Activated CD8-positive, alpha-beta memory T cell treated with anti-CD3 and anti-CD28 coated beads, Interleukin-2, amount 50 U/mL, for 48 hours (primary cell): ENCODE measurements at regions not wholly inside any gene's neighbourhood (a gene's known extent, or its start where the extent isn't known, plus 50 kb on each side); places are given as distances from the start of the nearest gene placed in this dataset.
A peak's percentile ranks its signal among the peaks of the same experiment; 100 is the strongest.
"Not testable (repeated sequence)": the region's sequence is repeated elsewhere in the genome, so short reads cannot be mapped to it uniquely, and the experiment has no call there.

ENCODE experiments used
- DNase-seq: peaks from one replicate; pipeline ENCODE4 v3.0.0-alpha.2; 2020

DNA sequence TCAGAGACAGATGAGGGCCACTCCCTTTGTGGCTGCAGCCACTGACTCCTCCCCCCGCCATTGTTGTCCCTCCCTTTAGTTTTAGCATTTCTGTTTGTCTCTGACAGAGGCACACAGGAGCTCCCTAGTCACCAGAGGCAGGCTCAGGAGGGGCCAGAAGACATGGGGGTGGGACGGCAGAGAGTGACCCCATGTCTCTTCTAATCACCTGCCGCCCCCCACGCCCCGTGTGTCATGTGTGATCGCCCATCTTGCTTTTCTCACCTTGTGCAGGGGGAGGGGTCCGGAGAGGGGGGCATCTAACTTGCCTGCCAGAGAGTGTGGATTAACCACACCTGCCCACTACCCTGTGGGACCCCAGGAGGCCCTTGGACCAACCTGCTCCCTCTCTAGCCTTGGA is 246.7 kb upstream of the TP53TG3C start:
- DNase-seq: not testable (repeated sequence)

DNA sequence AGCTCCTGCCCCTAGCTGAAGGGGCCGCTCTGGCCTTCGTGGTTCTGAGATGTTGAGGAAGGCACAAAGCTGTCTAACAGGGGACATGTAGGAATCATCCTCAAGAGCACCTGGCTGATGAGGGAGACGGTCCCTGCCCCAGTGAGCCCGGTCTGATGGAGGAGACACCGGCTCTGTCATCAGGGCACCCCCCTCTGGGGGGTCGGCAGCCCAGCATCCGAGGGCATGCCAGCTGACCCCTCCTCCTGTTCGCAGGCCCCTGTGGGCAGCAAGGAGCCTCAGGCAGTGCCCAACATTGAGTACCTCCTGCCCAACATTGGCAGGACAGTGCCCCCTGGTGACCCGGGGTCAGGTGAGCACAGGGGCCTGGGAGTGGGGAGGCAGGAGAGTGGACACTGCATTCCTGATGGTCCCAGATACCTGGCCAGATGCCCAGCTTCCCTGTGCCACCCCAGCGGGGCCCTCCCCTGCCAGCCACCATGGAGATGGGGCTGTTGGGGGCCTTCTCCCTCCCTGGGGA is 247.9 kb upstream of the TP53TG3C start:
- DNase-seq: not testable (repeated sequence)

DNA sequence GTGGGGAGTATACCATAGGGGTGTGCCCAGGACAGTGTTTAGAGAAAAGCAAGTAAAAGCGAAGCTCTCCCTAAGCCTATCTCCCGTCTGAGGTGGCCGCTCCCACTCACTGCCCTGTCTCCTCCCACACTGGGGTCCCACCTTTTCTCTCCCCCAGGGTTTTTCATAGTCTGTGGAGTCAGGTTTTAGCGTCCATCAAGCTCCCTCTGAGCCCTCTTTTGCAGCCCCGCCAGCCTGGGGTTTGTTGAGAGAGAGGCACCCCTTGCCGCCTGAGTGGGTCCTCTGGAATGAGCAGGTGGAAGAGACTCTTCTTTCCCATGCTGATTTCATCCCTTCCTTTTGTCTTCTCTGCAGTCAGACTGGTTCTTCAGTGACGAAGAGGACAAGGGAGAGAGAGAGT is 248.7 kb upstream of the TP53TG3C start:
- not testable (repeated sequence) for DNase-seq

DNA sequence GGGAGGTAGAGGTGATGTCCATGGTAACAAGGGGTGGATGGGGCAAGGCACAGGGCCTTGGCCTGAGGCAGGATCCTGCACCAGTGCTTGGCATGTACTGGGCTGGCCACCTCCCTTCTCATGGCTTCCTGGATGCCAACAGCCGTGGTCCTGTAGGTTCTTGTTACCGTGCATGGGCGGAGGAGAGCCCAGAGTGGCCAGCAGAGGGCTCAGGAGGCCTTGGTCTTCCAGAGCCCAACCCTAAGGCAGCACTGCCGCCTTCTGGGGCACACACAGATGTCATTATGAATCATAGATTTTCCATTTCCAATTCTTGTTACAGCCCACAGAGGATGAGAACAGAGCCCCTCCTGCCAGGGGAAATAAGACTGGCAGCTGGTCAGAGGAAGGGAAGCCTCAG is 254.2 kb upstream of the TP53TG3C start:
- not testable (repeated sequence) for DNase-seq

DNA sequence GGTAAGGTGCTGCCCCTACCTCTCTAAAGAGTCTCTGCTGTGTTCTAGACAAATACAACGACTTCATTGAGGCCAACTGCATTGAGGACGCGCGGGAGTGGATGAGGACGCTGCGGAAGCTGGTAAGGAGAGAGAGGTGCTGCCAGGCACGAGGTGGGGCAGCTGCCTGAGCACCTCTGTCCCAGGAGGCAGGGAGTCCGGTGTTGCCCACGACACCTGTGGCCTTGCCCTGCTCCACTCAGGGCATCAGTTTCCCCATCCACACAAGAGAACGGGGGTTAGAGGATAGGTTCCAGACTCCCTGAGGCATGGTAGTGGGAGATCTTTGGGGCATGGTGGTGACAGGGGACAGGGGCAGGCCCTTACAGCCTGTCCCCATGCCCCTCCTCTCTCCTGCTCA is 256.1 kb upstream of the TP53TG3C start:
- DNase-seq: not testable (repeated sequence)

DNA sequence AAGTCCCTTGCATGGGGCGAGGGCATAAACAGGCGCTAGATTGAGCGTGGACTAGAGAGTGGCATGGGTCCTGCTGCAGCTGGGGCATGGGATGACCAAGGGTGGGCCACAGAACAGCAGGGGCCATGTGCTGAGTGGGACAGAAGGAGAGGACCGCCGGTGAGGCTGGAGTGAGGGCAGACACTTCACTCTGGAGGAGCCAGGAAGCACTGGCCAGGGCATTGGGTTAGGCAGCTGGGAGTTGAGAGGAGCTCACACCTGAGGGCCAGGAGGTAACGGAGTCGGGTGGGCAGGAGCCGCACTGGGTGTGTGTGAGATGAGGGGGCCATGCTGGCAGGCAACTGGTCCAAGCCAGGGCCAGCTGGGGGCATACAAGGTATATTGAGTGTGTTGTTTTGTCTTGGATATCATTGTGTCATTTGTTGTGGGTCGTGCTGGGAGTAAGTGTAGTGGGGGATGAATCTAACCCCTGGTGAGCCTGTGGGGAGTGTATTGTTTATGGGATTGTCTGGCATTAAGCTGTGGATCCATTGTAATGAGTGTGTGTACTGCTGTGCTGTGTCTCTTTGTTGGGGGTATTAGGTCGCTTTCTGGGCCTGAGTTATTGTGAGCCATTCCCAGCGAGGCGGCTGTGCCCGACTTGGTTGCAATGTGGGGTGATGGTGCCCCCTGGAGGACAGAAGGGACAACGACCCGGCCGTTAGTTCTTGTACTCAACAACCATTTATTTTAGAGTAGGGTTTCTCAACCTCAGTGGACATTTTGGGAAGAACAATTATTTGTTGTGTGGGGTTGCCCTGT is 256.5 kb upstream of the TP53TG3 start:
- not testable (repeated sequence) for DNase-seq

DNA sequence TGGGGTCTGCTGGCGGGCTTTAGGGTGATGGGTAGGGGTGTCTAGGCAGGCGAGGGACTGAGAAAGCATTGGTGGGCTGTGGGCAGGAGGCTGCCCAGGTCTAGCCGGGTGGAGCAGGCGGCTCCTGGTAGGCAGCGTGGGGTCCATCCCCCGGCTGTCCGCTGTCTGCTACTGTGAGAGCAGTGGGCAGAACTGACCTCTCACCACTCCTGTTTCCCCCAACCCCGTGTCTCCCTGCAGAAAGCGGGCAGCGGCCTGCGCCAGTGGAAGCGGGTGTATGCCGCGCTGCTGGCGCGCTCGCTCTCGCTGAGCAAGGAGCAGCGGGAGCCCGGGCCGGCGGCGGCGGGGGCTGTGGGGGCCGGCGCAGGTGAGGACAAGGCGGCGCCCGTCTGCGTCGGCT is 249.2 kb upstream of the TP53TG3 start:
- DNase-seq: not testable (repeated sequence)

DNA sequence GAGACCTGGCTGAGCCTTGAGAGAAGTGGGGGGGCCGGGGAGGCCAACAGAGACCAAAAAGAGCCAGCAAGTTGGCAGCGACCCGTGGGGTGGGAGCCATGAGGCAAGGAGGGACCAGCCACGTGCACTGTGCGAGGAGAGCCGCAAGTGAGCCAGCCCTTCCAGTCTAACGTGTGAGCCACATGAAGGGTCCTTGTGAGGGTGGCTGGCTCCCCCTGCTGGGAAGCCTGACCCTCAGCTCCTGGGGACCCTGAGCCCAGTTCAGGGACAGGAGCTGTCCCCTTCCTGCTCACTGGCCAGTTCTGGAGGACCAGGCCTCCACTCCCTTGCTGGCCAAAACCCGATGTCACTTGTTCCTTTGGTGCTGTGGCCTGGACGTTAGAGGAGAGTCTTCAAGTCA is 246.6 kb upstream of the TP53TG3 start:
- DNase-seq: not testable (repeated sequence)

DNA sequence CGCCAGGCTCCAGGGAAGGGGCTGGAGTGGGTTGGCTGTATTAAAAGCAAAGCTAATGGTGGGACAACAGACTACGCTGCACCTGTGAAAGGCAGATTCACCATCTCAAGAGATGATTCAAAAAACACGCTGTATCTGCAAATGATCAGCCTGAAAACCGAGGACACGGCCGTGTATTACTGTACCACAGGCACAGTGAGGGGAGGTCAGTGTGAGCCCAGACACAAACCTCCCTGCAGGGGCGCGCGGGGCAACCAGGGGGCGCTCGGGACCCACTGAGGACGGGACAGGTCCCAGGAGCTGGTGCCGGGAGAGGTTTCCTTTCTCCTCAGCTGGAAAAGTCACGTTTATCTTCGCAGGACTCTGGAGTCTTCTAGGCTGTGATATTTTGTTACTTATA is 239.4 kb upstream of the TP53TG3 start:
- not testable (repeated sequence) for DNase-seq

DNA sequence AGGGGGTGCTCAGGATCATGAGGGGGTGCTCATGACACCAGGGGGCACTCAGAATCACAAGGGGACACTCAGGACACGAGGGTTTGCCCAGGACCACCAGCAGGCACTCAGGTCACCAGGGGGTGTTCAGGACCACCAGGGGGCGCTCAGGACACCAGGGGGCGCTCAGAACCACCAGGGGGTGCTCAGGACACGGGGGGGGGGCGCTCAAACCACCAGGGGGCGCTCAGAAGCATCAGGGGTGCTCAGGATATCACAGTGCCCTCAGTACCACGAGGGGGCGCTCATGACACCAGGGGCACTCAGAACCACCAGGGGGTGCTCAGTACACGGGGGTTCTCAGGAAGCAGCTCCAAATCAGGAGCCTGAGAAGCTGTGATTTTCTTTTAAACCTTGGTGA is 221.8 kb upstream of the TP53TG3 start:
- DNase-seq: peak; percentile 88

DNA sequence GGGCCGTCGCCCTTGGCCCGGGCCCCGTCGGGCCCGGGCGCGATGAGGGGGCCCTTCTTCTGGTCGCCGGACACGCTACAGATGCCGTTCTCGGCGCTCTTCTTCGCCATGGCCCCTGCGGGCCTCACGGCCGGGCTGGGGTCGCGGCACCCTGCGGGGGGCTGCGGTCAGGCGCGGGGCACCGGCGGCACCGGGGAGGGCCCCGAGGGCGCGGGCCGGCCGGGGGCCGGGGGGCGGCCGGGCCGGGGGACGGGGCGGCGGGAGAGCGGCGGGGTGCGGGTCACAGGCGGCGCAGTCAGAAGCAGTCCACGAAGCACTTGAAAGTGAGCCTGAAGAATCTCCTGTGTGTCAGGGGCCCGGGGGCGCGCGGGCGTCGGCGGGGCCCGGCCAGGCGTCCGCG is 209.4 kb upstream of the TP53TG3 start:
- not testable (repeated sequence) for DNase-seq

DNA sequence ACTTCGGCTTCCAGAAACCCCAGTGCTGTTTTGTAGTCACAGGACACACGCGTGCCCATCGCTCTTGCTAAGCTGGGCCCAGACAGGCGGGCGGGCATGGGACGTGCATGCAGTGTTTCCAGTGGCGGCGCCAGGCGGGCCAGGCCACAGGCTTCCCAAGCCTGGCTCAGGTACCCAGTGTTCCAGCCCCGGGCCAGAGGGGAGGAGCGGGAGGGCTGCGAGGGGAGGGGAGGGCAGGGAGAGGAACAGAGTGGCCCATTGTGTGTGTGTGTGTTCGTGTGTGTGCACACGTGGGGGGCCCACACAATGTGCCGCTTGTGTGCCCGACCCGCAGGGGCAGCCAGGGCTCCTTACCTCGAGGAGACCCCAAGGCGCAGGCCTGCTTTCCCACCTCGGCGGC is 208.6 kb upstream of the TP53TG3 start:
- DNase-seq: not testable (repeated sequence)

DNA sequence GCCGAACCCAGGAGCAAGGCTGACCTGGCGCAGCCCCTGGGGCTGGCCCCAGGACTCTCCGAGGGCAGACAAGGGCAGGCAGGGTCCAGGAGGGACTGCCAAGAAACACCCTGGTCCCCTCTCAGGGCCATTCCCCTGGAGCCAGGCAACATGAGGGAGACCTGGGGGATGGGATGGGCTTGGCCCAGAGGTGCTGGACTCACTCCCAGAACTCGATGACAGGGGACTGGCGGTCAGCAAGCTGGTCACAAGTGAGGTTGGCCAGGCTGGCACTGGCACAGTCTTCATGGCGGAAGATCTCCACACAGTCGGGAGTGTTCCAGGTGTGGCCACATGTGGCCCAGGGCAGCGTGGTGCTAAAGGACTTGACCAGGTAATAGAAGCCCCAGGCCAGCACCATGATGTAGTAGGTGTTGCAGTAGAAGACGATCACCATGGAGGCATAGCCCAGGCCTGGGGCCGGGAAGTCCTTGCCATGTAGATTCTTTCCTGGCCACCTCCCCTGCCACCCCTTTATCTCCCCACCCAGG is 206.4 kb upstream of the TP53TG3 start:
- not testable (repeated sequence) for DNase-seq

DNA sequence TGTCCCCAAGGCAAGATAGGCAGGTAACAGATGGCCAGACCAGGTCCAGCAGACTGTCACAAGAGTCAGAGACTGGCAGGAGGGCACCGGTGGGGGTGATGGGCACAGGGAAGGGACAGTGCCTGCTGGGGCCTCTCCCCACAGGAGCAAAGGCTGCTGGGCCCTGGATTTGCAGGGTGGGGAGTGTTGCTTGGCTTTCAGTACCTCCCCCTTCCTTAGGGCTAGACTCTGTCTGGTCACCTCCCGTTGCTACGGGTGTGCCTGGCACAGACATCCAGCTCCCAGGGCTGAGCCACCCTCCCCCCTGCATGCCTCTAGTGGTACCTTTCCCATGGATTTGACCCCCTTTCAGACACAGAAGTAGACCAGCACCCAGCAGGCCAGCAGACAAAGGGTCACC is 205.7 kb upstream of the TP53TG3 start:
- not testable (repeated sequence) for DNase-seq

DNA sequence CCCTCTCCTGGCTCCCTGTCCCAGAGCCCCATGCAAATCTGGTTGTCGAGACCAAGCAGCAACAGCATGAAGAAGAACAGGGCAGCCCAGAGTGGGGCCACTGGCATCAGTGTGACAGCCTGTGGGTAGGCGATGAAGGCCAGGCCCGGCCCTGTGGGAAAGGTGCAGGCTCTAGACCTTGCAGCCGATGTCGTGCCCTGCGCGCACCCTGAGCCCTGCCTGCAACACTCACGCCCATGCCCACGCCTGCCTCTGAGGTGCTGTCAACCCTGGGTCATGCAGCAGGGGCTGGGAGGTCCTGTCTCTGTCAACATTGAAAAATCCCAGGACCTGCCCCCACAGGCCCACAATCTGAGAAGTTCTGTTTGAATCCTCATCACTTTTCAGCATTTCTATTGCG is 204.0 kb upstream of the TP53TG3 start:
- DNase-seq: not testable (repeated sequence)

DNA sequence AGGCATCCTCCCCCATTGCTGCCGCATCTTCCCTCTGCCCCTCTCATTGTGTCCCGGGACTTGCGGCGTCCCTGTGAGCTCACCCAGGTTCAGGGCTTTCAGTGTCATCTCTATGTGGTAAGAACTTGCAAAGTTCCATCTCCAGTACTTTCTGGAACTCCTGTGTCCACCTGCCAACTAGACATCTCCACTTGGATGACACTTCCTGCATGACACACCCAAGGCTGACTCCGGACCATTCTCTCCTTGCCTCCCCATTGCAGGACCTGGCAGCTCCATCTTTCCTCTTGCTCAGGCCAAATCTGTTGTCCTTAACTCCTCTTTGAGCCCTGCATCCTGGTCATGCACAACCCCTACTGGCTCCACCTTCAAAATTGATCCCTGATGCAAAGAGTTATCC is 200.8 kb upstream of the TP53TG3 start:
- not testable (repeated sequence) for DNase-seq

DNA sequence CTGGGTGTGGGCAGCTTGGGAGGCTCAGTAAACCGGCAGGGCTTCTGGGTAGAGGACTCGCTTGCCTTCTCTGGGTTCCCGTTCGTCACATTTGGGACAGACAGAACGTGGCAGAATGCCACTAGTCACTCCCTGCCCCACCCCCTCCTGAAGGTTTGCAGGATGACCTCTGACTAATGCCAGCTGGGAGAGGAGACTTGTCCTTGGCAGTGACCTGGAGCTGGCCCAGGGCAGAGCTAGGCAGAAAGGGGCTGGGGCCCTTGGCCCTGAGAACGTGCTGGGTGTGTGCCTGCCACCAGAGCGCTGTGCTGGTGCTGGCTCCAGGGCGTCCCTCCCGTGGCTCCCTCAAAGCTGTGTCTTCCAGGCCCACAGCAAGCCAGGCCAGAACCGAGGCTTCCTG is 197.8 kb upstream of the TP53TG3 start:
- DNase-seq: not testable (repeated sequence)

DNA sequence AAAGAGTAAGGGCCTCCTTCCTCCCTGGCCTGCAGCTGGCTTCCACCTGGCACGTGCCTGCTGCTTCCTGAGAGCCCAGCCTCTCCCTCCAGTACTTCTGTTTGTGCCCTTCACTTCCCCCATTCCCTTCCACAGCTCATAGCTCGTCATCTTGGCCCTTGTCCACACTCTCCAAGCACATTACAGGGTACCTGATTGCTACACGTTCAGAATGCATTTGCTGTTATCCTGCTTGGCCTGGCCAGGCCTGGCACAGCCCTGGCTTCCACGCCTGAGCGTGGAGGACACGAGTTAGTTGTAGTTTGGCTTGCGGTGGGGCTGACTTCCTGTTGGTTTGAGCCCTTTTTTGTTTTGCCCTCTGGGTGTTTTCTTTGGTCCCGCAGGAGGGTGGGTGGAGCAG is 197.2 kb upstream of the TP53TG3 start:
- DNase-seq: not testable (repeated sequence)

DNA sequence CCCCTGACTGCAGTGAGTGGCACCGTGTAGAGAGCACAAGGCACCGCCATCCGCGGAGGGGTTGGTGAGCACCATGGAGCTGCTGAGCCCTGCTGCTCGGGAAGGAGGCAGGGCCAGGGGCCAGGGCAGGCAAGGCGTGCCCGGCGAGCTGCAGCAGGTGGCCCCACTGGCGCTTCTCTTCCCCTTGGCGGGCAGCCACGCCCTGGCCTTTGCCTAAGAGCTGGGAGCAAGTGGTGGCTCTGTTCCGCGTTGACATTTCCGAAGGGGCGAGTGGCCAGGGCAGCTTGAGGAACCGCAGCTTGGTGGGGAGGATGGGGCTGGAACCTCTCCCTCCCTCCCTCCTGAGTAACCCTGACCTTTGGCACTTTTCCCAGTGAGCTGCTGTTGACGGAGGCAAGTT is 194.7 kb upstream of the TP53TG3 start:
- not testable (repeated sequence) for DNase-seq

DNA sequence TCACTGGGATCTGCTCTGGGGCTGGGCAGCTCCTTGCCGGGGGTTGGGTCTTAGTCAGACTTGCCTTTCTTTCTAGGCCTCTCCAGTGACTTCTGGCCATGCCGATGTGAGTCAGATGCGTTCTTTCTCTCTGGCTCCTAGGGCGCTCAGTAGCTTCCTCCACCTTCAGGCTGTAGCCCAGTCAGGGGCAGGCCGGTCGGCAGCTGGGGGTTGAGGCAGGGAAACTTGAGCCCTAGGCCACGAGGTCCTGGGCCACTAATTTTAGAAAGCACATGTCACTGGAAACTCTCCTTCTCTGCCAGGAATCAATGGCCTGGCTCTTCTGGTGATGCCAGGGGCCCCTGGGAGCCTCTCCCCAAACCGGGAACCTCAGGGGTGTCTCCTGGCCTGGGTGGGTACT is 192.4 kb upstream of the TP53TG3 start:
- not testable (repeated sequence) for DNase-seq

DNA sequence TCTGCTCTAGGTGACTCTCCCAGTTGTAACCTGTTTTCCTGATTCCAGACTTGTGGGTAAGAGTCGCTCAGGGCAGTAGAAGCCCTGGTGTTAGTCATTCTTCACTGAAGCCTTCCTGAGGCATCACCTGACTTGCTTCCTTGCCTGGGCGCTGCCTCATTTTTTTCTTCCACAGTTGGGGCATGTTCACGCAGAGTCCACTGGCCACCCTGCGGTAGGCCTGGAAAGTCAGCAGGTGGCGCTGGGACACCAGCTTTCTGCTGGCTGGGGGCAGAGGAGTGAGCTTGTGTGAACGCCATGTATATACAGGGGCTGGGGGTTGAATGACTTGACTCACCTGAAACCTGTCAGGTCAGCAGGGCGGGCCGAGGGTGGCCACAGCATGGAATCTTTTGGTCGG is 189.3 kb upstream of the TP53TG3 start:
- DNase-seq: not testable (repeated sequence)

DNA sequence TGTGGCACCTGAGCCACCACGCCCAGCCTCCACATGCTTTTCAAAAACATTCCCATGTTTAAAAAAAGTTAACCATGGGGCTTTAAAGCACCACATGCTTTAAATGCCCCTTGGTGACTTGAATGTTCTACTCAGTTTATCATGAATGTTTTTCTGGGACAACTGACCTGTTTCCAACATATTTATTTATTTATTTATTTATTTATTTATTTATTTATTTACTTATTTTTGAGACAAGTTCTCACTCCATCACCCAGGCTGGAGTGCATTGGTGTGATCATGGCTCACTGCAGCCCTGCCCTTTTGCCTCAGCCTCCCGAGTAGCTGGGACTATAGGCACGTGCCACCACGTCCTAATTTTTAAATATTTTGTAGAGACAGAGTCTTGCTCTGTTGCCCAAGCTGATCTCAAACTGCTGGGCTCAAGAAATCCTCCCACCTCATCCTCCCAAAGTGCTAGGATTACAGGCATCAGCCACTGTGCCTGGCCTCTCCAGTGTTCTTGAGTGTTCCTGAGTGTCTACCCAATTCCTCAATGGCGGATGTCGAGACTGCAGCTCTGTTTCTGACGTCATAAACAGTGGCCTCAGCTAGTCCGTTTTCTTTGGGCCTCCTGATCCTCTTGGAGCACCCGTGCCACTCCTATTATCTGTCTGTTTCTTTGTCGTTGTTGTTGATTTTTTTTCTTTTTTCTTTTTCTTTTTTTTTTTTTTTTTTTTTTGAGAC is 185.7 kb upstream of the TP53TG3 start:
- DNase-seq: not testable (repeated sequence)

DNA sequence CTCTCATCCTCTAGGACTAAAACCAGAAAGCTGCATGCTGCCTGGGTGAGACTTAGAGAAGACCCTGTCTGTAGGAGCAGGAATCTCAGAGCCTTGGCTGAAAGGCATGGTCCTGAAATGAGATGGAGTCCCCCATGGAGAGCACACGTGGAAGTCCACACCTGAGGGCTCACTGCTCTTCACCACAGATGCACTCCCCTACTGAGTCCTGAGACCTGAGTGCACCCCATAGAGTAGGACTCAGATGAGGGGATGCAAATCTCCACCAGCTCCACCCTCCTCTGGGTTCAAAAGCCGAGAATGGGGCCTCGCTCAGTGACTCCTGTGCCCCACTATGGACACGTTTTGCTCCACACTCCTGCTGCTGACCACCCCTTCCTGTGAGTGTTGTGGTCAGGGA is 171.4 kb upstream of the TP53TG3 start:
- not testable (repeated sequence) for DNase-seq

DNA sequence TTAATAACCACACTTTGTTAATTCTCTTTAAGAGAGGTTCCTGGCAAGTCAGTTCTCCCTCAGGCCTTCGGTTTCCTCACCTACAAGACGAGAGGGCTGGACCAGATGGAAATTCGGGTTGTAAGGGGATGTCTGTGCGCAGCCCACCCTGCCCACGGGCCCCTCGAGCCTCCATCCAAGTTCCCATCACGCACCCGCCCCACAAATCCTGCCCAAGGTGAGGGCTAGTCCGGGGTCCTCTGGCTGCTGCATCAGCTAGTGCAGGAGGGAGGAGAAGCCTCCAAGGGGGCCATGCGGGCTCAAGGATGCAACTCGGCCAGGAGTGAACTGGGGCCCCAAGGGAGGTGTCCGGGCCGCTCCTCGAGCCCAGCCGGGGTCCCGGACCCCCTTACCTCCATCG is 169.6 kb upstream of the TP53TG3 start:
- DNase-seq: not testable (repeated sequence)
